ENCODE measurements at regions not wholly inside any gene's neighbourhood (a gene's known extent, or its start where the extent isn't known, plus 50 kb on each side); places are given as distances from the start of the nearest gene placed in this dataset.

GRCh38 chr2:18792684-18793083 lies 203.3 kb upstream of the NT5C1B start:
- DNase-seq, result no peak

- DNase-seq, result peak in 1 of 56 donors; percentile 3
Observed at GRCh38 chr2:18792226-18792629, 202.9 kb upstream of the NT5C1B start.

GRCh38 chr2:18791172-18791797 lies 201.9 kb upstream of the NT5C1B start:
- DNase-seq, result no peak

- DNase-seq, result no peak
Observed at GRCh38 chr2:18790509-18791171, 201.3 kb upstream of the NT5C1B start.

- DNase-seq, result peak in 1 of 56 donors; percentile 6
Observed at GRCh38 chr2:18788592-18788991, 199.2 kb upstream of the NT5C1B start.

- DNase-seq, result no peak
Observed at GRCh38 chr2:18787726-18788125, 198.4 kb upstream of the NT5C1B start.

GRCh38 chr2:18784245-18784644 lies 194.9 kb upstream of the NT5C1B start:
- DNase-seq, result no peak

GRCh38 chr2:18781541-18782280 lies 192.3 kb upstream of the NT5C1B start:
- DNase-seq, result no peak

- no peak for DNase-seq
Observed at GRCh38 chr2:18777250-18777812, 188.0 kb upstream of the NT5C1B start.

- DNase-seq, result no peak
Observed at GRCh38 chr2:18771212-18771611, 181.8 kb upstream of the NT5C1B start.

GRCh38 chr2:18763338-18763737 lies 174.0 kb upstream of the NT5C1B start:
- no peak for DNase-seq

- DNase-seq, result no peak
Observed at GRCh38 chr2:18762667-18763066, 173.3 kb upstream of the NT5C1B start.

- DNase-seq, result no peak
Observed at GRCh38 chr2:18754286-18754685, 164.9 kb upstream of the NT5C1B start.

GRCh38 chr2:18753722-18754121 lies 164.4 kb upstream of the NT5C1B start:
- no peak for DNase-seq

- DNase-seq, result no peak
Observed at GRCh38 chr2:18752667-18753422, 163.5 kb upstream of the NT5C1B start.

GRCh38 chr2:18752022-18752493 lies 162.7 kb upstream of the NT5C1B start:
- no peak for DNase-seq

GRCh38 chr2:18750672-18751554 lies 161.5 kb upstream of the NT5C1B start:
- no peak for DNase-seq

GRCh38 chr2:18749912-18750526 lies 160.7 kb upstream of the NT5C1B start:
- peak in 27 of 56 donors; percentile 1 to 66 (median 11) for DNase-seq

- DNase-seq, result no peak
Observed at GRCh38 chr2:18745431-18746272, 156.3 kb upstream of the NT5C1B start.

All from nucleus accumbens (tissue), 56 donors.